Left forelimb (tissue), 1 donor: ENCODE measurements at regions not wholly inside any gene's neighbourhood (a gene's known extent, or its start where the extent isn't known, plus 50 kb on each side); places are given as distances from the start of the nearest gene placed in this dataset.
"Not testable (repeated sequence)": the region's sequence is repeated elsewhere in the genome, so short reads cannot be mapped to it uniquely, and the experiment has no call there.

Source experiments
- DNase-seq: peaks from one replicate; pipeline ENCODE4 v3.0.0-alpha.2; 2018; ENCODE audit warnings: low spot score

GRCh38 chr12:9543341-9543740 lies 64.4 kb downstream of the KLRB1 start:
- not testable (repeated sequence) for DNase-seq

- not testable (repeated sequence) for DNase-seq
Measured at GRCh38 chr12:9542827-9543226, 64.9 kb downstream of the KLRB1 start.

DNA sequence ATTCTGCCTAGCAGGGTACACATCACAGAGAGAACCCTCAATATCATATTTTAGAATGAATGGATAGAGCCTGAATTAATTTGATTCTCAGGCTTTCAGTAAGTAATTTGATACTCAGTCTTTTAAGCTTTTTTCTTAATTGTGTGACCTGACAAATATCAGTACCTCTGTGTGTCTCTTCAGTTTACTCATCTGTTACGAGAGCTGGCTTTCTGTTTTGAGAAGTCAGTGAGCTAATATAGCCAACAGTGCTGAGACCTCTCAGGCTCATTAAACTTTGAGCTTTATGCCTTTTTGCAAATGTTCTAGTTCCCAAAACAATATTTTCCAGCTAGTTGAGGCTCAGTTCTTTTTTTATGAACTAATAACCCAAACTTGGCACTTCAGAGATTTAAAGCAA lies 91.8 kb downstream of the KLRB1 start:
- DNase-seq: not testable (repeated sequence)

GRCh38 chr12:9512695-9513094 lies 95.0 kb downstream of the KLRB1 start:
- not testable (repeated sequence) for DNase-seq

DNA sequence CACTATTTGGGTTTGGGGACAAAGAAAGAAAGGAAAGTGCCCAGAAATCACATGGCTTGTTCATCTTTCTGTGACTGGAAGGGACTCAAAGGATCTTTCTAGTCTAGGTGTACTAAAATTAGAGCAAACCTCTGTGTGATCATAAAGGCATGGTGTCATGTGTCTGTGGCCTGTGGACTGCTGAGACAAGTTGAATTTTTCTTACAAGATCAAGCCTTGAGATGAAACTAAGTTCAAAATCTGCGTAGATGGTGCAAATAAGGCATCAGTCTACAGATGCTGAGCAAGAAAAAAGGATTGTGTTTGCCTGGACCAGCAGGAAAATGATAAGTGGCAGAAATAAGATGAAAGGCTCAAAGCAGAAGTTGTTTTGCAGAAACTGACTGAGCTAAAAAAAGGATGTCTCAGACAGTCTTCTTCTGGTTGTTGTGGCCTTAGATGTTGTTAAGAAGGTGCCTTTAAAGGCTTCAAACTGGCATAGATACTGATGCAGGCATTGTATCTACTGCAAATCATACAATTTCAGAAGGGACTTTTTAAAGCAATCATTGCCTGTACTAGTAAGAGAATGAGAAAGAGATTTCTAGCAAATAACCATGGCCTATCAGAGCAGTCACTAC lies 97.2 kb downstream of the KLRB1 start:
- DNase-seq: not testable (repeated sequence)

DNA sequence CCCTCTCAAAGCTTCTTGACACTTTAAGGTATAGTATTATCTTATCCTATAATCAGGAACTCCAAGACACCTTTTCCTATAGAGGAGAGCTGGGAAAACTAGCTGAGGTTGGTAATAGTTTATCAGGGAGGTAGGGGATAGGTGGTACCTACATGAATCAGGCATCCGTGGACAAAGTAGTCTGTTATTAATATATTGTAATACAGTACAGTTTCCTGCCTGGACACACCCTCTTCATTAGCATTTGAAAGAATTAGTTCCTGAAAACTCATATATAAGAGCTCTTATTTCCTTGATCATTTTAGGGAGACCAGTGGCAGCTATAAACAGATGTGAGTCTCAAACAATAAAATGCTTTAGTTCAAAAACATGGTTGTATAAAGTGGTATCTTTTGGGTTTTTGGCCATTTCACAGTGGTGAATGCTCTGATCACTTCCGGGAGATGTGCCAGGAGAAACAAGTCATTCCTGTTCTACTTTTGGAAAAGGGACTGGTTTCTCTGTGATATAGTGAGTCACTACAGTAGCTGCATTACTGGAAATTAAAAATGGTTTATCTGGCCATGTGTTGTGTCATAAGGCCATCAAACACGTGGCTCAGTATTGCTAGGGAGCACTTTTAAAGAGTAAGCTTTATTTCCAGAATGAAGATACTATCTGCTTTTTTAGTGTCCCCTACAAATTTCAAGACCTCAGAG lies 98.1 kb downstream of the KLRB1 start:
- no peak for DNase-seq

- DNase-seq: no peak
Measured at GRCh38 chr12:9506746-9507145, 101.0 kb downstream of the KLRB1 start.

DNA sequence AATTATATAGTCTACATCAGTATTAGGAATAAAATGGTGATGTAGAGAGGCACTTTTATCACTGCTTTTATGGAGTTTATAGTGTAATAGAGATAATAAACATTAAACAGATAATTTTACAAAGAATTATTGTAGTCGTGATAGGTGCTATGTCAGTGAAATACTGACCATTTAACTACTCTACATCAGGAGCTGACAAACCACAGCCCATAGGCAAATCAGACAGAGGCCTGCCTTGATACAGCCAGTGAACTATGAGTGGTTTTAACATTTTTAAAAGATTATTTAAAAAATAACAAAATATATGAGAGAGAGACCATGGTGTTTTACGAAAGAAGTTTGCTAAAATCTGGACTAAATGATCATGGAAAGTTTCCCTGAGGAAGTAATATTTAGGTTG lies 104.3 kb downstream of the KLRB1 start:
- not testable (repeated sequence) for DNase-seq

DNA sequence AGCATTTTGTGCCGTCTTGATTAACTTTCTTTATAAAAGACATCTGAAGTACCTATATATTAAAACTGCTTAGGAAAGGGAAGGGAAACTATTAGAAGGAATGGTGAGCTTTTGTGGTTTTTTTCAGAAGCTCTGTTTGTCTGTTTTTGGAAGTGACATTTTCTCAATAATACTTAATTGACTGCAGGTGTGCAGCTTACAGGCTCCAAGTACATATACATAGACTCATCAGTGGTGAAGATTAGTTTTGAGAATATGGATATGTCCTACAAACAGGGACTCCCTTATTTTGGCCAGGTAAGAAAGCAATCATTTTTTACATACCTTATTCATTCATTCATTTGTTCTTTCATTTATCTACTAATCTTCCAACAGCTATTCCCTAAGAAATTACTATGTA lies 104.9 kb downstream of the KLRB1 start:
- DNase-seq: not testable (repeated sequence)

- DNase-seq: not testable (repeated sequence)
Measured at GRCh38 chr12:9493325-9493724, 114.4 kb downstream of the KLRB1 start.

- not testable (repeated sequence) for DNase-seq
Measured at GRCh38 chr12:9481289-9481688, 126.4 kb downstream of the KLRB1 start.

- not testable (repeated sequence) for DNase-seq
Measured at GRCh38 chr12:9474197-9474596, 133.5 kb downstream of the KLRB1 start.

DNA sequence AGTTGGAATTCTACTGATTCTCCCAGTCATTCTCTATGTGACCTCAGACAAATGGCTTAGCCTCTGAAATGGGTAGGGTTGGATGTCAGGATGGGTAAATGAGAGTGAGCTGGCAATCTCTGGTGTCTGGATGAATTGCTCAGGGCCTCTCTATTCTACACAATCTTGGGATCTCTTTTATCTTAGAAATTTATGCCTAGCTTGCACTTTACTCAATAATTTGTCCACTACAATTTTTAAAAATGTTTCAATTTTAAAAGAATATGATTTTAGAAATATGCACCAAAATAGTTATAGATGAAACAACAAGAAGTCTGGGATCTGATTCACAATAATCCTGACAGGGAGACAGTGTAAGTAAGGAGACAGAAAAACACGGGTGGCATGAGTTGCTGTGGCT lies 134.1 kb downstream of the KLRB1 start:
- not testable (repeated sequence) for DNase-seq

DNA sequence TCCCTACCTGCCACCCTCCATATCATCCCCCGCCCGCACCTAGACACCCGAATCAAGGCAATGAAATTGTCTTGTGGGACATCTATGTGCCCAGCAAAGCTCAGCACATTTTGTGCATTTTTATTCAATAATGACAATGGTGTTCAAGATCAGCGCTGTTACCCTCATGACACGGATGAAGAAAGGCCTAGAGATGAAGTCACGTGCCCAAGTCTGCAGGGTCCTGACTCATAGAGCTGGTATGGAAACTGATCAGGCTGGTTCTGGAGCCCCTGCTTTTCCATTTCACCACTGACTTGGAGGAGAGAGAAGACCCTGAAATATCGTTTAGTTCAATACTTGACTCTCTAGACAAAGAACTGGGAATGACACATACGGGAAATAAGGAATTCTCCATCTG lies 136.2 kb downstream of the KLRB1 start:
- DNase-seq: not testable (repeated sequence)

GRCh38 chr12:9470367-9470766 lies 137.3 kb downstream of the KLRB1 start:
- DNase-seq: not testable (repeated sequence)

- DNase-seq: not testable (repeated sequence)
Measured at GRCh38 chr12:9469956-9470355, 137.8 kb downstream of the KLRB1 start.

DNA sequence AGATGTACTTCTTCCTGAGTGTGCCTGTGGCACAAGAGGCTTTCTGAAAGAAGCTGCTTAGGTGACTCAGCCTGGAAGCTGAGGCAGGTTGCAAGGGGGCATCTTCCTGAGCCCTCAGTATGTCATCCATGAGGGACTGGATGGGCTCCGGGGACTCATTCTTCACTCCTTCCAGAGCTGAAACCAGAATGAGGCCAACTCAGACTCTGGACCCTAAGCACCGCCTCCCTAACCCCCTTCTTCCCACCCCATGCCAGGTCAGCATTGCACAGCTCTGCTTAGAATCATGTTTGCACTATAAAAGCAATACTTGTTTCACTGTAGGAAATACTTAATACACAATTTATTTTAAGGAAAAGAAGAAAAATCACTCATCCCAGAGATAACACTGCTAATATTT lies 138.3 kb downstream of the KLRB1 start:
- DNase-seq: not testable (repeated sequence)

GRCh38 chr12:9468998-9469397 lies 138.7 kb downstream of the KLRB1 start:
- peak; percentile 65 for DNase-seq

- not testable (repeated sequence) for DNase-seq
Measured at GRCh38 chr12:9468144-9468543, 139.6 kb downstream of the KLRB1 start.

GRCh38 chr12:9464408-9464807 lies 143.3 kb downstream of the KLRB1 start:
- DNase-seq: no peak

GRCh38 chr12:9455516-9455915 lies 152.2 kb downstream of the KLRB1 start:
- not testable (repeated sequence) for DNase-seq

GRCh38 chr12:9454021-9454420 lies 153.7 kb downstream of the KLRB1 start:
- DNase-seq: not testable (repeated sequence)

DNA sequence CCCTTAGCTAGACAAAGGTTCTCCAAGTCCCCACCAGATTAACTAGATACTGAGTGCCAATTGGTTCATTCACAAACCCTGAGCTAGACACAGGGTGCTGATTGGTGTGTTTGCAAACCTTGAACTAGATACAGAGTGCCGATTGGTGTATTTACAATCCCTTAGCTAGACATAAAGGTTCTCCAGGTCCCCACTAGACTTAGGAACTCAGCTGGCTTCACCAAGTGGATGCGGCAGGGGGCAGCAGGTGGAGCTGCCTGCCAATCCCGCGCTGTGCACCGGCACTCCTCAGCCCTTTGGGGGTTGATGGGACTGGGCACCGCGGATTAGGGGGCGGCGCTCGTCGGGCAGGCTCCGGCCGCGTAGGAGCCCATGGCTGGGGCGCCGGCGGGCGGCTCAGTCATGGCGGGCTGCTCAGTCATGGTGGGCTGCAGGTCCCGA lies 157.6 kb downstream of the KLRB1 start:
- not testable (repeated sequence) for DNase-seq
